Loucy (cell line): ENCODE measurements at regions not wholly inside any gene's neighbourhood (a gene's known extent, or its start where the extent isn't known, plus 50 kb on each side); places are given as distances from the start of the nearest gene placed in this dataset.

Source experiments
- H2AFZ ChIP-seq: fragments of 200-600 bp; sonication (generic); 2 replicates; pipeline ENCODE4 v1.6.0; 2016; ENCODE audit warnings: antibody characterized with exemption, mild to moderate bottlenecking, low read length, moderate library complexity
- H3F3A ChIP-seq: fragments of 200-600 bp; 2 replicates; pipeline ENCODE4 v1.6.0; 2016; ENCODE audit warnings: antibody characterized with exemption, low read depth, mild to moderate bottlenecking
- H3K27me3 ChIP-seq: fragments of 200-600 bp; sonication (generic); 2 replicates; pipeline ENCODE4 v1.6.1; 2014; ENCODE audit warnings: low read length, mild to moderate bottlenecking; ENCODE audit not compliant: insufficient read depth, poor library complexity, severe bottlenecking
- H3K36me3 ChIP-seq: fragments of 200-600 bp; sonication (generic); 2 replicates; pipeline ENCODE4 v1.6.1; 2016; ENCODE audit warnings: low read length; ENCODE audit not compliant: insufficient read depth
- H3K4me1 ChIP-seq: fragments of 200-600 bp; sonication (generic); 2 replicates; pipeline ENCODE4 v1.5.1; 2014; ENCODE audit warnings: low read length, mild to moderate bottlenecking; ENCODE audit not compliant: insufficient read depth, poor library complexity, severe bottlenecking
- H3K4me2 ChIP-seq: fragments of 200-600 bp; sonication (generic); 2 replicates; pipeline ENCODE4 v1.6.0; 2014; ENCODE audit warnings: antibody characterized with exemption, low read length, low read depth, mild to moderate bottlenecking; ENCODE audit not compliant: poor library complexity, severe bottlenecking
- H3K4me3 ChIP-seq: fragments of 200-600 bp; sonication (generic); 2 replicates; pipeline ENCODE4 v1.5.1; 2014; ENCODE audit warnings: low read length, mild to moderate bottlenecking, mixed read lengths; ENCODE audit not compliant: poor library complexity, severe bottlenecking
- H3K79me2 ChIP-seq: fragments of 200-600 bp; sonication (generic); 2 replicates; pipeline ENCODE4 v1.6.1; 2014; ENCODE audit warnings: low read length; ENCODE audit not compliant: insufficient read depth
- H3K9ac ChIP-seq: fragments of 200-600 bp; sonication (generic); 2 replicates; pipeline ENCODE4 v1.6.0; 2014; ENCODE audit warnings: mild to moderate bottlenecking, low read depth, low read length, moderate library complexity; ENCODE audit not compliant: poor library complexity, severe bottlenecking
- H3K9me2 ChIP-seq: fragments of 200-600 bp; sonication (generic); replicated peaks from 2 replicates; pipeline ENCODE4 v1.6.1; 2016; ENCODE audit warnings: low read depth, low read length, mixed read lengths
- H3K9me3 ChIP-seq: fragments of 200-600 bp; sonication (generic); 2 replicates; pipeline ENCODE4 v1.6.1; 2014; ENCODE audit warnings: mild to moderate bottlenecking, antibody characterized with exemption, low read length, low read depth; ENCODE audit not compliant: insufficient read depth
- H4K20me1 ChIP-seq: fragments of 200-600 bp; sonication (generic); 2 replicates; pipeline ENCODE4 v1.6.0; 2014; ENCODE audit warnings: antibody characterized with exemption, low read length, mild to moderate bottlenecking; ENCODE audit not compliant: insufficient read depth, poor library complexity, severe bottlenecking
- EZH2phosphoT487 ChIP-seq: fragments of 200-600 bp; IDR thresholded peaks from 2 replicates; pipeline ENCODE4 v1.6.1; 2018; ENCODE audit warnings: antibody characterized with exemption, mild to moderate bottlenecking, moderate library complexity, borderline replicate concordance
- TF ChIP-seq, protein P1 (sequence below): fragments of 200-600 bp; sonication (generic); conservative IDR thresholded peaks from 2 replicates; pipeline ENCODE4 v1.5.1; 2014; ENCODE audit warnings: mild to moderate bottlenecking, antibody characterized with exemption, low read length

DNA sequence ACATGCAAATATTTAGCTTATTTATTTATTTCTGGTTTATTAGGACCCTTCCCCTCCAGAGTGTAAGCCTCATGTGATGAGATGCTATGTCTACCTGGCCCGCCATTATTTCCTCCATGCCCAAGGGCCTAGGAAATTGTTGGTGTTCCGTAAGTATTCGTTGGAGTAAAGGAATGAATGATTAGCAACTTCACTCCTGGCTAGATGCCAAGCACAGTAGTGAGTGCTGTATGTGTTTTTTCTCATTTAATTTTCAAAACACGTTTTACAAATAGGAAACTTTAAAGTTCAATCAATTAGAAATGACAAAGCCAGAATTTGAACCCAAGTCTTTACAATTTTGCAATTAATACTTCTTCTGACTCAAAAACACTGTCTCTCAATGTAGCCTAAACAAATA lies 253.8 kb downstream of the BCAT1 start:
- no peaks in the 10 kb centered on the region for H3K9me2 ChIP-seq
- TF ChIP-seq, protein P1, sequence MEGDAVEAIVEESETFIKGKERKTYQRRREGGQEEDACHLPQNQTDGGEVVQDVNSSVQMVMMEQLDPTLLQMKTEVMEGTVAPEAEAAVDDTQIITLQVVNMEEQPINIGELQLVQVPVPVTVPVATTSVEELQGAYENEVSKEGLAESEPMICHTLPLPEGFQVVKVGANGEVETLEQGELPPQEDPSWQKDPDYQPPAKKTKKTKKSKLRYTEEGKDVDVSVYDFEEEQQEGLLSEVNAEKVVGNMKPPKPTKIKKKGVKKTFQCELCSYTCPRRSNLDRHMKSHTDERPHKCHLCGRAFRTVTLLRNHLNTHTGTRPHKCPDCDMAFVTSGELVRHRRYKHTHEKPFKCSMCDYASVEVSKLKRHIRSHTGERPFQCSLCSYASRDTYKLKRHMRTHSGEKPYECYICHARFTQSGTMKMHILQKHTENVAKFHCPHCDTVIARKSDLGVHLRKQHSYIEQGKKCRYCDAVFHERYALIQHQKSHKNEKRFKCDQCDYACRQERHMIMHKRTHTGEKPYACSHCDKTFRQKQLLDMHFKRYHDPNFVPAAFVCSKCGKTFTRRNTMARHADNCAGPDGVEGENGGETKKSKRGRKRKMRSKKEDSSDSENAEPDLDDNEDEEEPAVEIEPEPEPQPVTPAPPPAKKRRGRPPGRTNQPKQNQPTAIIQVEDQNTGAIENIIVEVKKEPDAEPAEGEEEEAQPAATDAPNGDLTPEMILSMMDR: no peak
- no peak for TF ChIP-seq EZH2phosphoT487
- H3K27me3 ChIP-seq: no peaks in the 10 kb centered on the region
- H3K4me1 ChIP-seq: peaks cover 23% of the 10 kb centered on the region
- H3K4me2 ChIP-seq: no peak overlapping the region
- H3K79me2 ChIP-seq: no peaks in the 10 kb centered on the region
- H3K9ac ChIP-seq: no peak overlapping the region
- no peaks in the 10 kb centered on the region for H3K9me3 ChIP-seq
- 0 out of 2 replicates have a peak overlapping the region, but pooled peaks have one; percentile 34 for H2AFZ ChIP-seq
- no peaks in the 10 kb centered on the region for H3F3A ChIP-seq
- H4K20me1 ChIP-seq: no peaks in the 10 kb centered on the region
- no peaks in the 10 kb centered on the region for H3K36me3 ChIP-seq
- no peak overlapping the region for H3K4me3 ChIP-seq

DNA sequence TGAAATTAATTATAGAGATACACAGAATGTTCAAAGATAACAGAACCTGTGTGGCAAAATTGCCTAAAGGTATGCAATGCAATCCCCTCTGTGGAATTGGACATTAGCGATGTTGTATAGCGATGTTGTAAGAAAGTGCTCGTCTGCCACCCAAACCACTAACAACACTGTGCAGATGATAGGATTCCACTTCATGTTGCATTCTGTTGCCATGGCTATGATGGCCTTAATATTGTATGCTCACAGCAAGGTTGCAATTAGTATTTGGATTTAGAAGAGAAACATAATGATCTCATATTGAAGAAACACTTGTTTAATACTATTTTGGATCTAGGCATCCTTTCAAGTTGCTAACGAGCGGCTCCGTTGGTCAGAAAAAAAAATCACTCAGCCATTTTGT lies 260.3 kb downstream of the BCAT1 start:
- Histone ChIP-seq H4K20me1 (no peaks in the 10 kb centered on the region), H3K27me3 (no peaks in the 10 kb centered on the region), H2AFZ (no peak overlapping the region), H3K36me3 (no peaks in the 10 kb centered on the region), H3K4me2 (no peak overlapping the region), H3K9me3 (no peaks in the 10 kb centered on the region), H3K9me2 (no peaks in the 10 kb centered on the region), H3K9ac (no peak overlapping the region), H3K4me3 (no peak overlapping the region), H3K4me1 (peaks cover 17% of the 10 kb centered on the region), H3K79me2 (no peaks in the 10 kb centered on the region), H3F3A (no peaks in the 10 kb centered on the region)
- TF ChIP-seq, protein P1: no peak
- no peak for TF ChIP-seq EZH2phosphoT487

DNA sequence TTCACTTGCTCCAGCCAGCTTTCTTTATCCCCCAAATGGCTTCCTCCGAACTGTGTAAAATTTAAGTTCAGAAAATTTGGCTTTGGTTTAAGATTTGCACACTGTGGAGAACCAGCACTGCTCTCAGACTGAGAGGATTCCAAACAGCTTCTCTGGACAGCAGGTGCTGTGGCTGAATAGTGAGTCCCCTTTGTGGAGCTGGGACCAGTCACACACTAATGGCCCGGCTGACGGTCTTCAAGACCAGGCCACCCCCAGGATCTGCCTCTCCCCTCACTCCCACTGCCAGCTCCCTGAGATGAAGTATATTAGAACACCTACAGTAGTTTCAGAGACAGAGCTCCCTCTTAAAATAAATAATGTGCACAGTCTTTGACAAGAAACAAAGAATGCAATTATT lies 267.3 kb downstream of the BCAT1 start:
- Histone ChIP-seq H3K4me3 (no peak overlapping the region), H3K79me2 (no peaks in the 10 kb centered on the region), H3F3A (no peaks in the 10 kb centered on the region), H3K9me3 (no peaks in the 10 kb centered on the region), H3K36me3 (no peaks in the 10 kb centered on the region), H4K20me1 (no peaks in the 10 kb centered on the region), H3K4me2 (no peak overlapping the region), H3K4me1 (no peaks in the 10 kb centered on the region), H3K9ac (no peak overlapping the region), H2AFZ (no peak overlapping the region; the same call in 1 of the 2 replicates), H3K9me2 (no peaks in the 10 kb centered on the region), H3K27me3 (no peaks in the 10 kb centered on the region)
- TF ChIP-seq, protein P1: no peak
- no peak for TF ChIP-seq EZH2phosphoT487
